Transverse colon (tissue), 4 donors: ENCODE measurements at regions not wholly inside any gene's neighbourhood (a gene's known extent, or its start where the extent isn't known, plus 50 kb on each side); places are given as distances from the start of the nearest gene placed in this dataset.

Experiments
- DNase-seq: peaks from one replicate; pipeline ENCODE4 v3.0.0-alpha.2; 2019
- H3K27ac ChIP-seq, 4 donors: fragments of 200-600 bp; sonication (generic); 2 replicates each; pipeline ENCODE4 v1.5.1; 2016 to 2018; ENCODE audit warnings: inconsistent platforms in 4 of 4
- H3K27me3 ChIP-seq: fragments of 200-600 bp; sonication (generic); 2 replicates; pipeline ENCODE4 v1.5.1; 2017; ENCODE audit warnings: inconsistent platforms
- H3K36me3 ChIP-seq, 4 donors: fragments of 200-600 bp; sonication (generic); 2 replicates each; pipeline ENCODE4 v1.5.1; 2017 to 2019; ENCODE audit warnings: inconsistent platforms in 4 of 4
- H3K4me1 ChIP-seq, 4 donors: fragments of 200-600 bp; sonication (generic); 2 replicates each; pipeline ENCODE4 v1.5.1; 2017 to 2020; ENCODE audit warnings: inconsistent platforms in 4 of 4
- H3K4me3 ChIP-seq, 4 donors: fragments of 200-600 bp; sonication (generic); 1 replicate in 1 of 4; 2 replicates in 3 of 4; pipeline versions ENCODE4 v1.5.1 to v1.6.1; 2017 to 2019; ENCODE audit warnings: inconsistent platforms in 4 of 4
- H3K9me3 ChIP-seq, 2 donors: fragments of 200-600 bp; sonication (generic); 2 replicates each; pipeline ENCODE4 v1.5.1; 2017 to 2019; ENCODE audit warnings: inconsistent platforms in 2 of 2
- EP300 ChIP-seq: sonication (generic); formaldehyde crosslinking; IDR thresholded peaks from one replicate; pipeline ENCODE4 v1.6.1; 2017; ENCODE audit warnings: antibody characterized with exemption, low read depth
- POLR2A ChIP-seq: fragments of 450-650 bp; IDR thresholded peaks from one replicate; pipeline ENCODE4 v1.6.1; 2016; ENCODE audit warnings: antibody characterized with exemption, mild to moderate bottlenecking, moderate library complexity
- POLR2AphosphoS5 ChIP-seq, 3 donors: sonication (generic); formaldehyde crosslinking; IDR thresholded peaks; one replicate each; pipeline ENCODE4 v1.6.1; 2016; ENCODE audit warnings: antibody characterized with exemption in 3 of 3
- whole genome bisulfite sequencing, 2 donors: methylation state at CpG; one replicate each; pipeline ENCODE4 v1.1.5; 2018; ENCODE audit warnings: low coverage in 1 of 2; 5-methylcytosine and 5-hydroxymethylcytosine counted together
- in situ Hi-C, 4 donors: fragments of 200-750 bp; cut with MboI; loops; one replicate each; pipeline versions ENCODE4 v1.15.0 to v1.15.1; 2017; ENCODE audit warnings: low sequenced_read_pairs in 3 of 4, low pct_ligation_motif_present in 1 of 4, low pct_unique_long_range_greater_than_20kb in 1 of 4
- intact Hi-C: fragments of 100-400 bp; cut with DNase I; formaldehyde crosslinking; loops from one replicate; pipeline ENCODE4 v1.15.1; 2023; ENCODE audit warnings: low total_unique reads
- TF ChIP-seq, protein P1 (sequence below), 5 experiments: fragments of 200-600 bp in 3 of 5; fragments of 450-650 bp in 2 of 5; sonication (generic) in 3 of 5; IDR thresholded peaks; 1 replicate in 2 of 5; 2 replicates in 3 of 5; pipeline ENCODE4 v1.5.1; 2016 to 2017; ENCODE audit warnings: antibody characterized with exemption in 5 of 5, inconsistent platforms in 3 of 5, mild to moderate bottlenecking in 2 of 5, moderate library complexity in 1 of 5

DNA sequence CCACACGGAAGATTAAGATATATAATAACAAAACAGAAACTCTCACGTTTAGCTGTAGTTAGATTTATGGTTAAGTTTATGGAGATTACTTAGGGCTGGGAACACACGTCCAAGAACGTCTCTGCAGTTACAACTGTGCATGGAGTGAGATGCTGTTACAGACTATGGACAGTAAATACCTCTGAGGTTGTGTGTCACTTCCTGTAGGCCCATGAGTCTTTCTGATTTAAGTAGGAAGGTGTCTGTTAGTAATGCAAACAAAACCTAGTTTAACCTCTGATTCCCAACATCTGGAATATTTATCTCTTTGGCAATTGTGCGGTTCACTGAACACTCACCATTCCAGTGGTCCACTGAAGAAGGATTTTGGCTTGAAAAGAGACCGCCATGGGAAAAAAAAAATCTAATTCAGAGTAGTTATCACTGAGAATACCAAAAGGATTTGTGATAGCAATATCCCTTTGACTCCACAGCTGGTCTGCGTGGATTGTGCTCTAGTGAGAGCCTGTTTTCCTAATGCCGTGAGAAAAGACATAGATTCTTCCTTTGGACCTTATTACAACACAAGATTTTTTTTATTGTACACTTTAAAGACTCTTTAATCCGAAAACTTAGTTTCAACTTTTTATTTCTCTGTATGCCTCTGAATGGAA, 478.2 kb upstream of the CITED2 start:
- peaks cover 0 to 7% of the 10 kb centered on the region in 2 donors for H3K9me3 ChIP-seq
- in situ Hi-C loops: loop anchor here in 1 of 4 donors (25.0 kb wide), 1 partner anchor 465 kb away; no protein-coding TSS in a partner anchor
- peaks cover 18 to 53% (median 32%) of the 10 kb centered on the region in 4 donors for H3K4me1 ChIP-seq
- intact Hi-C loops: loop anchor here (10.0 kb wide), 1 partner anchor 478 kb away; the partner anchor contains the start of gene CITED2
- no peaks in the 10 kb centered on the region for H3K36me3 ChIP-seq
- WGBS, 2 donors: 19 to 48% methylated on average over 9 of the region's 9 CpGs
- H3K27ac ChIP-seq: peak overlapping the region; percentile 72 to 87 (median 82)
- H3K4me3 ChIP-seq: peak overlapping the region in 1 of 4 donors; percentile 28
- TF ChIP-seq, protein P1, sequence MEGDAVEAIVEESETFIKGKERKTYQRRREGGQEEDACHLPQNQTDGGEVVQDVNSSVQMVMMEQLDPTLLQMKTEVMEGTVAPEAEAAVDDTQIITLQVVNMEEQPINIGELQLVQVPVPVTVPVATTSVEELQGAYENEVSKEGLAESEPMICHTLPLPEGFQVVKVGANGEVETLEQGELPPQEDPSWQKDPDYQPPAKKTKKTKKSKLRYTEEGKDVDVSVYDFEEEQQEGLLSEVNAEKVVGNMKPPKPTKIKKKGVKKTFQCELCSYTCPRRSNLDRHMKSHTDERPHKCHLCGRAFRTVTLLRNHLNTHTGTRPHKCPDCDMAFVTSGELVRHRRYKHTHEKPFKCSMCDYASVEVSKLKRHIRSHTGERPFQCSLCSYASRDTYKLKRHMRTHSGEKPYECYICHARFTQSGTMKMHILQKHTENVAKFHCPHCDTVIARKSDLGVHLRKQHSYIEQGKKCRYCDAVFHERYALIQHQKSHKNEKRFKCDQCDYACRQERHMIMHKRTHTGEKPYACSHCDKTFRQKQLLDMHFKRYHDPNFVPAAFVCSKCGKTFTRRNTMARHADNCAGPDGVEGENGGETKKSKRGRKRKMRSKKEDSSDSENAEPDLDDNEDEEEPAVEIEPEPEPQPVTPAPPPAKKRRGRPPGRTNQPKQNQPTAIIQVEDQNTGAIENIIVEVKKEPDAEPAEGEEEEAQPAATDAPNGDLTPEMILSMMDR (IDR thresholded peaks at IDR 0.05): no peak
- TF ChIP-seq POLR2AphosphoS5 (IDR thresholded peaks at IDR 0.05) (peak; percentile 3 to 62 (median 56)), POLR2A (peak; percentile 56)
- no peaks in the 10 kb centered on the region for H3K27me3 ChIP-seq
- DNase-seq: peak; percentile 19

DNA sequence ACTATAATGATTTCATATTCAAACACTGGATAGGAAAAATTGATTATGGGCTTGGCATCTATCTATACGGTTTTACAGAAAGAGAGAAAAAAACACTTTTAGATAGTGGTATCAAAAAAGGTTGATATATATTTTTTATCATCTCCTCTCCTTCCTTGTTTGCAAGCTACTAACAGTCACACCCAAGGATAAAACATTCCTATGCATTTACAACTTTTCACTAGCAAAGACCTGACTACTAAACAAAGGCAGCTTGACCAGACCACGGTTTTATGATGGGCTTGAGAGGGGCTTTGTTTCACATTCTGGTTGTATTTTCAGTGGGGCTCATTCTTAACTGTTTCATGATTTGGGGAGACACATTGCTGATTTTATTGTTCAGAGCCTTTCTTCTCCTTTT, 477.6 kb upstream of the CITED2 start:
- peak overlapping the region; percentile 72 to 87 (median 82) for H3K27ac ChIP-seq
- H3K27me3 ChIP-seq: no peaks in the 10 kb centered on the region
- no peaks in the 10 kb centered on the region for H3K36me3 ChIP-seq
- 35 to 36% methylated on average over 2 of the region's 2 CpGs for WGBS, 2 donors
- DNase-seq: no peak
- TF ChIP-seq, protein P1 (IDR thresholded peaks at IDR 0.05): no peak
- TF ChIP-seq POLR2AphosphoS5 (IDR thresholded peaks at IDR 0.05) (no peak), EP300 (no peak), POLR2A (no peak)
- H3K9me3 ChIP-seq: peaks cover 0 to 7% of the 10 kb centered on the region in 2 donors
- in situ Hi-C loops: loop anchor here in 1 of 4 donors (25.0 kb wide), 1 partner anchor 465 kb away; no protein-coding TSS in a partner anchor
- H3K4me3 ChIP-seq: peak overlapping the region in 1 of 4 donors; percentile 28
- H3K4me1 ChIP-seq: peaks cover 18 to 59% (median 37%) of the 10 kb centered on the region in 4 donors
- intact Hi-C loops: loop anchor here (10.0 kb wide), 1 partner anchor 477 kb away; the partner anchor contains the start of gene CITED2

DNA sequence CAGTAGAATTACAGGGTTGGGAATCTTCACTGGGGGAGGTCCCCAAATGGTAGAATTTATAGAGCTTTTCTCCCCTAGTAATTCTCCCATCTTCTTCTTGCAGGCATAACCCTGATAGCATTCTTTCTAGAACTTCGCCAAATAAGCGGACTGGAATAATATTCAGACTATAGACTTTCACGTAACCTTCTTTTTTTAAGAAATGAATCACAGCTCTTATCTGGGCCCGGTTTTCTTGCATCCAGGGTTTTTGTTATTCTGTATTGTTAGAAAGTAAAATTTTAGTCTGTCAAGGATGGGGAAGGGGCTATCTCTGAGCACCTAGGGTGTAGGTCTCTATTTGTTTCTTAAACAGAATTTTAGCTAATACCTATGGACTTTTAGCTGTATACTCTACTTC, 476.8 kb upstream of the CITED2 start:
- TF ChIP-seq, protein P1 (IDR thresholded peaks at IDR 0.05): no peak
- TF ChIP-seq POLR2AphosphoS5 (IDR thresholded peaks at IDR 0.05): no peak
- TF ChIP-seq EP300: no peak
- no peak for TF ChIP-seq POLR2A
- no peaks in the 10 kb centered on the region for H3K27me3 ChIP-seq
- WGBS, 2 donors: 43 to 71% methylated on average over 4 of the region's 4 CpGs
- no peaks in the 10 kb centered on the region for H3K36me3 ChIP-seq
- H3K4me3 ChIP-seq: no peak overlapping the region
- intact Hi-C loops (loop anchor here (10.0 kb wide), 1 partner anchor 476 kb away; the partner anchor contains the start of gene CITED2), in situ Hi-C loops (loop anchor here in 1 of 4 donors (25.0 kb wide), 1 partner anchor 464 kb away; no protein-coding TSS in a partner anchor)
- peak overlapping the region in 3 of 4 donors; percentile 77 to 87 (median 86) for H3K27ac ChIP-seq
- DNase-seq: no peak
- H3K9me3 ChIP-seq: peaks cover 0 to 7% of the 10 kb centered on the region in 2 donors
- H3K4me1 ChIP-seq: peaks cover 18 to 64% (median 43%) of the 10 kb centered on the region in 4 donors

DNA sequence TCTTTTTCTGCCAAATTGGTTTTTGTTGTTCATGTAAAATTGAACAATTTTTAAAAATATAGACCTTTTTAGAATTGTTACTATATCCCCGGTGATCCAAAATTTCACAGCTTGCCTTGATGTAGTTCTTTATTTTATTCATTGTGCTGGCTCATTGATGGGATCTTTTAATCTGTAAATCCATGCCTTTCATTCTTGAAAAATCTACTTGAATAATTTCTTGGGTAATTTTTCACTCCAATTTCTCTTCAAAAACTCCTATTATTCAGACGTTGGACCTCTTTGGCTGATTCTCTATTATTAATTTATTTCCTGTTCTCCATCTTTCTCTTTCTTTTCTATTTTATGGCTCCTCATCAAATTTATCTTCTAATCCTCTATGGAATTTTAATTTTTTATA, 476.1 kb upstream of the CITED2 start:
- in situ Hi-C loops: loop anchor here in 1 of 4 donors (25.0 kb wide), 1 partner anchor 463 kb away; no protein-coding TSS in a partner anchor
- no peak for TF ChIP-seq POLR2A
- no peak for TF ChIP-seq EP300
- no peak for TF ChIP-seq POLR2AphosphoS5 (IDR thresholded peaks at IDR 0.05)
- TF ChIP-seq, protein P1 (IDR thresholded peaks at IDR 0.05): no peak
- Histone ChIP-seq H3K27me3 (no peaks in the 10 kb centered on the region), H3K36me3 (no peaks in the 10 kb centered on the region), H3K27ac (no peak overlapping the region), H3K4me3 (no peak overlapping the region), H3K9me3 (peaks cover 0 to 7% of the 10 kb centered on the region in 2 donors), H3K4me1 (peaks cover 18 to 60% (median 39%) of the 10 kb centered on the region in 4 donors)
- intact Hi-C loops: loop anchor here (10.0 kb wide), 1 partner anchor 476 kb away; the partner anchor contains the start of gene CITED2
- WGBS, 2 donors: 93 to 95% methylated on average over 2 of the region's 2 CpGs
- no peak for DNase-seq
